ENCODE measurements at regions not wholly inside any gene's neighbourhood (a gene's known extent, or its start where the extent isn't known, plus 50 kb on each side); places are given as distances from the start of the nearest gene placed in this dataset.

DNA sequence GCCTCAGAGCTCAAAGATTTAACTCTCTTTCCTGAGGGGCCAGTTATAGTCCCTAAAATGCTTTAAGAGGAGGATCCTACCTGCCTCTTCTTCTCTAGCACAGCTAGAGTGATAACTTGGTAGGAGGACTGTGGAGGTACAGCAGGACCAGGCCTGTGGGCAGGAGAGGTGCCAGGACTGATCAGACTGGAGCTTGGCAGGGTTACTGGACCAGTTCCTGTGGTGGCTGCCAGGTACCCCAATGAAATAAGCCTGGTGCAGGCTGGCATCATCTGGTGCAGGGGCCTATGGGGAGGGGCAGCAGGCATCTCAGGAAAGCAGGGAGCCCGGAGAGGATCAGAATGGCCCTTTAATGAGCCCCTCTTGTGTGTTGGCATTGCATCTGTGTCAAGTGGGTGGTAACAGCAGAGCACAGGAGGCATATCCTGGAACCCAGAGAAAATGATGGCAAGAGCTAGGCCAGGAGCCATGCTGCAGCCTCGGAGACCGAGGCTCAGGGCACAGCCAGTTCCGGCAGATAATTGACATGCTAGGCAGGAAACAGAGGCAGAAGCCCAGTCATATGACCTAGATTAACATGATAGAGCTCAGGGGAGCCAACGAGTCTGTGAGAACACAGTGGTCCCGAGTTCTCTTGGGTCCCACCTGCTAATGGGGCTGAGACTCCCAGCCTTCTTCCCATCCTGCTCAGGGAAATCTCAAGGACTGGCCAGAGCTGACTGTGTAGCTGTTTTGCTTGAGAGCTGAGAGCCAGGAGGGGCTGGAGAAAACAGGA is 187.5 kb upstream of the ZBED5 start:
- H3K27me3 ChIP-seq (ENCODE audit: control insufficient read depth in 2 of 2, insufficient read depth in 2 of 2, low read length in 2 of 2) = peaks cover 0 to 2% of the 10 kb centered on the region in 2 experiments

GRCh38 chr11:11044137-11044855 is 186.4 kb upstream of the ZBED5 start:
- FAIRE-seq = no peak
- no peak overlapping the region for H3K27ac ChIP-seq (ENCODE audit: insufficient read depth, low read depth, low read length)
- TF ChIP-seq, protein P1, sequence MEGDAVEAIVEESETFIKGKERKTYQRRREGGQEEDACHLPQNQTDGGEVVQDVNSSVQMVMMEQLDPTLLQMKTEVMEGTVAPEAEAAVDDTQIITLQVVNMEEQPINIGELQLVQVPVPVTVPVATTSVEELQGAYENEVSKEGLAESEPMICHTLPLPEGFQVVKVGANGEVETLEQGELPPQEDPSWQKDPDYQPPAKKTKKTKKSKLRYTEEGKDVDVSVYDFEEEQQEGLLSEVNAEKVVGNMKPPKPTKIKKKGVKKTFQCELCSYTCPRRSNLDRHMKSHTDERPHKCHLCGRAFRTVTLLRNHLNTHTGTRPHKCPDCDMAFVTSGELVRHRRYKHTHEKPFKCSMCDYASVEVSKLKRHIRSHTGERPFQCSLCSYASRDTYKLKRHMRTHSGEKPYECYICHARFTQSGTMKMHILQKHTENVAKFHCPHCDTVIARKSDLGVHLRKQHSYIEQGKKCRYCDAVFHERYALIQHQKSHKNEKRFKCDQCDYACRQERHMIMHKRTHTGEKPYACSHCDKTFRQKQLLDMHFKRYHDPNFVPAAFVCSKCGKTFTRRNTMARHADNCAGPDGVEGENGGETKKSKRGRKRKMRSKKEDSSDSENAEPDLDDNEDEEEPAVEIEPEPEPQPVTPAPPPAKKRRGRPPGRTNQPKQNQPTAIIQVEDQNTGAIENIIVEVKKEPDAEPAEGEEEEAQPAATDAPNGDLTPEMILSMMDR (IDR thresholded peaks at IDR 0.05; ENCODE audit: extremely low read depth in 1 of 2, insufficient read depth in 1 of 2, low read depth in 1 of 2, low read length in 2 of 2) = no peak
- H3K4me1 ChIP-seq (ENCODE audit: control insufficient read depth, extremely low read depth, insufficient read depth, low read length) = no peaks in the 10 kb centered on the region
- H4K20me1 ChIP-seq (replicated peaks; ENCODE audit: control insufficient read depth, extremely low read depth, insufficient read depth, low read length) = no peaks in the 10 kb centered on the region
- no TSS peak for BruUV-seq (replicated peaks)
- peaks cover 0 to 6% of the 10 kb centered on the region in 2 experiments for H3K27me3 ChIP-seq (ENCODE audit: control insufficient read depth in 2 of 2, insufficient read depth in 2 of 2, low read length in 2 of 2)
- H3K4me3 ChIP-seq (replicated peaks in 1 of 3; ENCODE audit: insufficient read depth in 1 of 3, low read depth in 1 of 3, low read length in 3 of 3) = no peak overlapping the region
- no peak overlapping the region for H3K9ac ChIP-seq (replicated peaks; ENCODE audit: extremely low read depth, insufficient read depth, low read length)
- dilution Hi-C loops (cut with MboI; ENCODE audit: extremely low pct_ligation_motif_present, low sequenced_read_pairs) (no loop called here), intact Hi-C loops (cut with micrococcal nuclease) (no loop called here)
- POLR2A ChIA-PET = no interaction called here
- H3K79me2 ChIP-seq (ENCODE audit: control insufficient read depth, insufficient read depth, low read length) = no peaks in the 10 kb centered on the region
- no peaks in the 10 kb centered on the region for H3K9me1 ChIP-seq (replicated peaks; ENCODE audit: control insufficient read depth, extremely low read depth, insufficient read depth, low read length)
- CTCF ChIA-PET = interaction anchor here (0.9 to 1.9 kb wide), 3 partner anchors 16 to 743 kb away, joined by 3 to 7 read pairs (median 4); no protein-coding TSS in a partner anchor
- no peak overlapping the region for H3K4me2 ChIP-seq (ENCODE audit: insufficient read depth, low read length)
- H3K36me3 ChIP-seq (ENCODE audit: control insufficient read depth in 2 of 2, extremely low read depth in 1 of 2, insufficient read depth in 2 of 2, low read length in 2 of 2) = no peaks in the 10 kb centered on the region
- no peaks in the 10 kb centered on the region for H3K9me3 ChIP-seq (replicated peaks; ENCODE audit: control insufficient read depth, insufficient read depth, low read length)
- H2AFZ ChIP-seq (ENCODE audit: low read depth, low read length) = no peak overlapping the region
- DNase-seq (ENCODE audit: low read depth, low spot score) = no peak

More for the DNA sequence above, 187.5 kb upstream of the ZBED5 start:
- Histone ChIP-seq H2AFZ (ENCODE audit: low read depth, low read length) (no peak overlapping the region), H3K9me1 (replicated peaks; ENCODE audit: control insufficient read depth, extremely low read depth, insufficient read depth, low read length) (no peaks in the 10 kb centered on the region), H3K79me2 (ENCODE audit: control insufficient read depth, insufficient read depth, low read length) (no peaks in the 10 kb centered on the region), H3K4me2 (ENCODE audit: insufficient read depth, low read length) (no peak overlapping the region), H3K9ac (replicated peaks; ENCODE audit: extremely low read depth, insufficient read depth, low read length) (no peak overlapping the region), H4K20me1 (replicated peaks; ENCODE audit: control insufficient read depth, extremely low read depth, insufficient read depth, low read length) (no peaks in the 10 kb centered on the region), H3K36me3 (ENCODE audit: control insufficient read depth in 2 of 2, extremely low read depth in 1 of 2, insufficient read depth in 2 of 2, low read length in 2 of 2) (no peaks in the 10 kb centered on the region), H3K9me3 (replicated peaks; ENCODE audit: control insufficient read depth, insufficient read depth, low read length) (no peaks in the 10 kb centered on the region), H3K4me3 (replicated peaks in 1 of 3; ENCODE audit: insufficient read depth in 1 of 3, low read depth in 1 of 3, low read length in 3 of 3) (no peak overlapping the region), H3K27ac (ENCODE audit: insufficient read depth, low read depth, low read length) (no peak overlapping the region), H3K4me1 (ENCODE audit: control insufficient read depth, extremely low read depth, insufficient read depth, low read length) (no peaks in the 10 kb centered on the region)
- FAIRE-seq = no peak
- ChIA-PET CTCF (interaction anchor here (0.9 to 1.4 kb wide), 3 partner anchors 17 to 742 kb away, joined by 3 to 5 read pairs (median 4); no protein-coding TSS in a partner anchor), POLR2A (no interaction called here)
- TF ChIP-seq EZH2 (IDR thresholded peaks at IDR 0.05; ENCODE audit: borderline replicate concordance, low read depth, low read length, severe bottlenecking) (no peak), JUN (IDR thresholded peaks at IDR 0.05; ENCODE audit: borderline replicate concordance, insufficient read depth, insufficient read length, low read depth) (no peak), POLR2A (IDR thresholded peaks at IDR 0.05; ENCODE audit: low read depth, low read length) (no peak), MYC (IDR thresholded peaks at IDR 0.05; ENCODE audit: low read depth, low read length) (no peak), POLR2AphosphoS5 (IDR thresholded peaks at IDR 0.05; ENCODE audit: insufficient read depth, low read depth, low read length) (no peak)
- dilution Hi-C loops (cut with MboI; ENCODE audit: extremely low pct_ligation_motif_present, low sequenced_read_pairs) (no loop called here), intact Hi-C loops (cut with micrococcal nuclease) (no loop called here)
- DNase-seq (ENCODE audit: low read depth, low spot score) = no peak
- no TSS peak for BruUV-seq (replicated peaks)
